ENCODE measurements at regions not wholly inside any gene's neighbourhood (a gene's known extent, or its start where the extent isn't known, plus 50 kb on each side); places are given as distances from the start of the nearest gene placed in this dataset.

DNA sequence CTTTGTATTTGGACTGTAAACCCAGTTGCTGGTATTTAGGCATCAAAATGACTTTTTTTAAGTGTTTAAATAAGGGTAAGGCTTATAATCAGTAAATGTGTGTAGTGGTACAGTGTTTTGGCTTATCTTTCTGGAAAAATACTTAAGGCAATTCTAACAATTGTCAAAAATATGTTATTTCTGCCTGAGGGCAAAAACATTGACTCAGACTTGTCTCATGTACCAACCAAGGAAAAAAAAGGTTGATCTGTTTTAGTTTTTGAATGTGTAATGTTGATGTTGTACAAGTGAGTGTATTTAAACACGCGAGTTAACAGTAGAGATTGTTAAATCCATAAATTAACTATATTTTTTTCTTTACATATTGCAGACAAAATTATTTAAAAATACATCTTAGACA, 277.8 kb upstream of the TYRP1 start:
- peaks cover 0 to 2% (median 0%) of the 10 kb centered on the region in 3 donors for H3K9me3 ChIP-seq (ENCODE audit: control extremely low read depth in 1 of 3, control insufficient read depth in 2 of 3, insufficient read depth in 1 of 3, low read length in 2 of 3)
- no peak for DNase-seq
- no CpG with 5 or more reads among the region's 2 CpGs for WGBS (ENCODE audit: insufficient coverage)
- no peak overlapping the region for H3K4me3 ChIP-seq (ENCODE audit: control extremely low read depth in 1 of 5, extremely low read depth in 1 of 5, insufficient read depth in 1 of 5, low read depth in 2 of 5, low read length in 4 of 5)
- no peak overlapping the region for H3K4me2 ChIP-seq (replicated peaks; ENCODE audit: low read depth, low read length, poor library complexity, severe bottlenecking)
- H4K20me1 ChIP-seq (ENCODE audit: control insufficient read depth, insufficient read depth, low read length, poor library complexity, severe bottlenecking) = no peaks in the 10 kb centered on the region
- no peak overlapping the region for H3K27ac ChIP-seq (ENCODE audit: low read length in 2 of 2)
- H3K79me2 ChIP-seq (ENCODE audit: control insufficient read depth, insufficient read depth, low read length) = no peaks in the 10 kb centered on the region
- H3K4me1 ChIP-seq (ENCODE audit: control insufficient read depth in 2 of 2, insufficient read depth in 2 of 2, low read length in 2 of 2) = no peaks in the 10 kb centered on the region
- POLR2A ChIA-PET = no interaction called here
- Mint-ChIP-seq H3K4me3 (no peak overlapping the region), H3K4me1 (no peaks in the 10 kb centered on the region), H3K27ac (no peak overlapping the region), H3K9me3 (ENCODE audit: insufficient read depth) (peaks cover 2% of the 10 kb centered on the region), H3K27me3 (no peaks in the 10 kb centered on the region)
- TF ChIP-seq, protein P1, sequence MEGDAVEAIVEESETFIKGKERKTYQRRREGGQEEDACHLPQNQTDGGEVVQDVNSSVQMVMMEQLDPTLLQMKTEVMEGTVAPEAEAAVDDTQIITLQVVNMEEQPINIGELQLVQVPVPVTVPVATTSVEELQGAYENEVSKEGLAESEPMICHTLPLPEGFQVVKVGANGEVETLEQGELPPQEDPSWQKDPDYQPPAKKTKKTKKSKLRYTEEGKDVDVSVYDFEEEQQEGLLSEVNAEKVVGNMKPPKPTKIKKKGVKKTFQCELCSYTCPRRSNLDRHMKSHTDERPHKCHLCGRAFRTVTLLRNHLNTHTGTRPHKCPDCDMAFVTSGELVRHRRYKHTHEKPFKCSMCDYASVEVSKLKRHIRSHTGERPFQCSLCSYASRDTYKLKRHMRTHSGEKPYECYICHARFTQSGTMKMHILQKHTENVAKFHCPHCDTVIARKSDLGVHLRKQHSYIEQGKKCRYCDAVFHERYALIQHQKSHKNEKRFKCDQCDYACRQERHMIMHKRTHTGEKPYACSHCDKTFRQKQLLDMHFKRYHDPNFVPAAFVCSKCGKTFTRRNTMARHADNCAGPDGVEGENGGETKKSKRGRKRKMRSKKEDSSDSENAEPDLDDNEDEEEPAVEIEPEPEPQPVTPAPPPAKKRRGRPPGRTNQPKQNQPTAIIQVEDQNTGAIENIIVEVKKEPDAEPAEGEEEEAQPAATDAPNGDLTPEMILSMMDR (IDR thresholded peaks at IDR 0.05) = no peak
- TF ChIP-seq EZH2 (IDR thresholded peaks at IDR 0.05; ENCODE audit: borderline replicate concordance, insufficient read depth, low read depth, low read length, poor library complexity, severe bottlenecking) = no peak
- CTCF ChIA-PET = no interaction called here
- no peak overlapping the region for H3K9ac ChIP-seq (ENCODE audit: low read length)
- ATAC-seq (ENCODE audit: low read depth) = no peak
- no peak overlapping the region for H2AFZ ChIP-seq (ENCODE audit: insufficient read depth, low read depth, low read length, poor library complexity, severe bottlenecking)
- no peaks in the 10 kb centered on the region for H3K27me3 ChIP-seq (replicated peaks in 1 of 4; ENCODE audit: control extremely low read depth in 1 of 4, control insufficient read depth in 3 of 4, insufficient read depth in 4 of 4, low read length in 3 of 4)
- no peaks in the 10 kb centered on the region for H3K36me3 ChIP-seq (replicated peaks in 1 of 2; ENCODE audit: control extremely low read depth in 1 of 2, control insufficient read depth in 1 of 2, extremely low read depth in 1 of 2, insufficient read depth in 2 of 2, low read length in 1 of 2)
- intact Hi-C loops (cut with micrococcal nuclease) = no loop called here

DNA sequence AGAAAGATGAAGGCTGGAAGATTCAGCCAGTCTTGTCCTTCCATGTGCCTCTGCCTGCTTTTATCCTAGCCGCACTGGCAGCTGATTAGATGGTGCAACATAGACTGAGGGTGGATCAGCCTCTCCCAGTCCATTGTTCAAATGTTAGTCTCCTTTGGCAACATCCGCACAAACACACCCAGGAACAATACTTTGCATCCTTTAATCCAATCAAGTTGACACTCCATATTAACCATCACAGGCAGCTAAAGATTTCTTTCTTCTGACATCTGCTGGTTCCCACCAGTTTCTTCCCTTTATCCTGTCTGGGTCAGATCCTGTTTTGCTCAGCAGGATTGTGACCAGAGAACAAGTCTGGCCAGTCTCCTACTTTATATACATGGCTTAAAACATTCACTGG, 276.5 kb upstream of the TYRP1 start:
- peaks cover 2% of the 10 kb centered on the region for H3K9me3 Mint-ChIP-seq (ENCODE audit: insufficient read depth)
- ATAC-seq (ENCODE audit: low read depth) = no peak
- WGBS (ENCODE audit: insufficient coverage) = 89% methylated on average over 1 of the region's 2 CpGs
- H3K27me3 ChIP-seq (replicated peaks in 1 of 4; ENCODE audit: control extremely low read depth in 1 of 4, control insufficient read depth in 3 of 4, insufficient read depth in 4 of 4, low read length in 3 of 4) = no peaks in the 10 kb centered on the region
- no peak overlapping the region for H3K27ac ChIP-seq (ENCODE audit: low read length in 2 of 2)
- H3K4me3 Mint-ChIP-seq = no peak overlapping the region
- intact Hi-C loops (cut with micrococcal nuclease) = no loop called here
- TF ChIP-seq, protein P1 (IDR thresholded peaks at IDR 0.05) = no peak
- H3K27ac Mint-ChIP-seq = no peak overlapping the region
- H3K4me1 Mint-ChIP-seq = no peaks in the 10 kb centered on the region
- H2AFZ ChIP-seq (ENCODE audit: insufficient read depth, low read depth, low read length, poor library complexity, severe bottlenecking) = no peak overlapping the region
- H3K9me3 ChIP-seq (ENCODE audit: control extremely low read depth in 1 of 3, control insufficient read depth in 2 of 3, insufficient read depth in 1 of 3, low read length in 2 of 3) = peaks cover 0 to 2% (median 0%) of the 10 kb centered on the region in 3 donors
- DNase-seq = no peak
- POLR2A ChIA-PET = no interaction called here
- CTCF ChIA-PET = no interaction called here
- H3K4me1 ChIP-seq (ENCODE audit: control insufficient read depth in 2 of 2, insufficient read depth in 2 of 2, low read length in 2 of 2) = no peaks in the 10 kb centered on the region
- H4K20me1 ChIP-seq (ENCODE audit: control insufficient read depth, insufficient read depth, low read length, poor library complexity, severe bottlenecking) = no peaks in the 10 kb centered on the region
- H3K9ac ChIP-seq (ENCODE audit: low read length) = no peak overlapping the region
- no peak overlapping the region for H3K4me3 ChIP-seq (ENCODE audit: control extremely low read depth in 1 of 5, extremely low read depth in 1 of 5, insufficient read depth in 1 of 5, low read depth in 2 of 5, low read length in 4 of 5)
- H3K4me2 ChIP-seq (replicated peaks; ENCODE audit: low read depth, low read length, poor library complexity, severe bottlenecking) = no peak overlapping the region
- H3K79me2 ChIP-seq (ENCODE audit: control insufficient read depth, insufficient read depth, low read length) = no peaks in the 10 kb centered on the region
- H3K36me3 ChIP-seq (replicated peaks in 1 of 2; ENCODE audit: control extremely low read depth in 1 of 2, control insufficient read depth in 1 of 2, extremely low read depth in 1 of 2, insufficient read depth in 2 of 2, low read length in 1 of 2) = no peaks in the 10 kb centered on the region
- H3K27me3 Mint-ChIP-seq = no peaks in the 10 kb centered on the region

Measured in B cell (primary cell).